HUDEP-2 (cell line): ENCODE measurements at regions not wholly inside any gene's neighbourhood (a gene's known extent, or its start where the extent isn't known, plus 50 kb on each side); places are given as distances from the start of the nearest gene placed in this dataset.
A peak's percentile ranks its signal among the peaks of the same experiment; 100 is the strongest.

Experiments
- DNase-seq, 76 experiments: peaks; one replicate each; lab custom pipeline; 2025; ENCODE audit not compliant: unreplicated experiment in 76 of 76; lab: John Stamatoyannopoulos, UW

DNA sequence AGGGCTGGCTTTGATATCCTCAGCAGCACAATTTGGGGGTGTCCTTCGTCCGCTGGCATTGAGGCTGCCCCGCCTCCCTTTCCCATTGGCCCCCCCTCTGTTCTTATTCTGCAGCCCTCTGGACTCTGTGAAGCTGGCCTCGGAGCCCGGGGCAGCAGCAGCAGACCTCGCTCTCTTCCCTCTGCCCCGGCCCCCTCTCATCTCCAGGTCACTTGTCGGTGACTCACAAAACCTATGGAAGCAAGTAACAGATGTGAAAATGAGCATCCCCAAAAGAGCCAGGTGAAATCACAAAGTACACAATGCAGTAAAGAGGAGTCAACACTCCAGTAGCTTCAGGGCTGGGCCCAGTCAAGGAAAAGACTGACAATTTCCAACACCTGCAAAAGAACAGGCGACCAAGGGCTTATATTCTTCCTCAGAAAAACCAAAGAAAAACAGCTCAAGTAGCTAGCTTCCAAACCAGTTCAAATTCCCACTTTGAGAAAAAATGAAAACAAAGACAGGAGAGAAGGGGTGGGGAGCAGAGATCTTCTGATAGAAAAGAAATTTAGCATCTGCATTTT is 97.5 kb downstream of the ZNF608 start:
- no peak for DNase-seq

DNA sequence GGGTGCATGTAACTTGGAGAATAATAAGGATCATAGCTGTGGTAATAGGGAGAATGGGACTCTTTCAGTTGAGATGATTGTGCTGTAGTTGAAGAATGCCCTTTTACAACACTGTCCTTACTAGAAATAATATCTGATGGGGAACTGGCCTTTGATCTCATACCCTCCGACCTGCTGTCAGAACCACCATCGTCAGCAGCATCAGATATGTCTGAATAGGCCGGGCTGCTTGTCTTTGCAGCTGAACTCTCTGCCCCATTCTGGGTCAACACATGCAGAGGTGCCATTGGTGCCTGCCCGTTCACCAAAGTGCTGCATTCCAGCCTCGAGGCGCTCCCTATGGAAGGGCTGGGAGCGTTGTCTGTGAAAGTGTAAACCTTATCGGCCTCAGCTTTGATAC is 99.1 kb downstream of the ZNF608 start:
- no peak for DNase-seq

DNA sequence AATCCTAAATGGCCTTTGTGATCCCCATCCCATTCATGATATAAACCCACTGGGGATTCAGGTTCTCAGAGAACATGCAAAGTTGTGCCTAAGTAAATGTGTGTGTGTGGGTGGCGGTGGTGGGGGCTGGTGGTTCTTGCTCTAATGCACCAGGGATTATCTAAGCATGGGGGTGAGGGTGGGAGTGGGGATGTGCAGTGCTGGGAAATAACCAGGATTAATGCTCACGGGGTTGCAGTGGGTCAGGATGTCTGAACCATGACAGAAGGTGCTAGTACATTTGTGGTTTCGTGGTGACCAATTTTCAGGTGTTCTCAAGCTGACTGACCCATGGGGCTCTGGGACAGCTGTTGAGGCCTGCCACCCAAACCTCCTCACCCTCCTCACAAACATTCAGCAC is 101.0 kb downstream of the ZNF608 start:
- no peak for DNase-seq

DNA sequence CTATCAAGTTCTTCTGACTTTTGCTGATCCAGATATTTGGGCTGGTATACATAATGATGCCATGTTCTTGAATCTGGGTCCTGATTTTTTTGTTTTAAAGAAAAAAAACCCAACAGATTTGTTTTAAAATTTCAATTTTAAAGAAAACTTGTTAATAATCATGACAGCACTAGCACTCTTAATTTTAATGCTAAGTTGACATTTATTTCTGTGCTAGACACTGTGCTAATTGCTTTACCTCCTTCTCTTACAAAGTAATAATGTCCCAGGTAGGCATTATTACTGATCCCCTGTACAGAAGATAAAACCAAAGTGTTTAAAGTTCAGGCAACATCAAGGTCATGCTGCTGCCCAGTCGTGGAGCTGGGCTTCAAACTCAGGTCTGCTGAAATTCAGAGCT is 101.9 kb downstream of the ZNF608 start:
- DNase-seq, result no peak

DNA sequence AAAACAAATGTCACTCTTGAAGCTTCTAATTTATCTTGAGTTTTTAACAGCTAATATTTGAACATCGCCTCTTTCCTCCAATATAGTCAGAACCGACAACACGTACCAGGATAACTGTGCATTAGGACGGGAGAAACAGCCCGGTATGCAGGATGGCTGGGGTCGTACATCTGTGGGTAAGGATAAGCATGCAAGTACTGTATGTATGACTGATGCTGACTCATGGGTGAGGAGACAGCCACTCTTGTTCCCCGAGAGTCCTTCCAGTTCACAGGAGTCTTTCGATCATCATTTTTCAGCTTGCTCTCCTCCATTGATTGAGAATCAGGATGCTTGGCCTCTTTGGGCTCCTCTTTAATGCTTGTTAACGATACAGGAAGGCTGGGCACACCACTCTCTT is 102.3 kb downstream of the ZNF608 start:
- no peak for DNase-seq

DNA sequence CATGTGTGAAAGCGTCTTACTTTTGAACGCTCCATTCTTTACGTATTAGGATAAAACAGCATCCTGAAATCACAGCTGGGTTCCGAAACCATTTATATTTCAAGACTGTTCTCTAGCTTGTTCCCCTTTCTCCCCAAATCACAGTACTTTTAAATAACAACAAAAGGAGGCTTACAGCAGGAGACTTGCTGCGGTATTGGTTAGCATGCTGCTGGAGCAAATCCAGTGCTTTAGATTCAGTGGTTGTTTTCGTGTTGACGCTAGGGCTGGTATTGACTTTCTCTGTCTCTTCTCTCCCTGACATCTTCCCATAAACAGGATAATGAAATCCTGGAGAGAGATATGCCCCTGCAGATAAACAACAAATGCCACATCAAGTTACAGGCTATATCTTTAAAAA is 103.1 kb downstream of the ZNF608 start:
- DNase-seq, result no peak

DNA sequence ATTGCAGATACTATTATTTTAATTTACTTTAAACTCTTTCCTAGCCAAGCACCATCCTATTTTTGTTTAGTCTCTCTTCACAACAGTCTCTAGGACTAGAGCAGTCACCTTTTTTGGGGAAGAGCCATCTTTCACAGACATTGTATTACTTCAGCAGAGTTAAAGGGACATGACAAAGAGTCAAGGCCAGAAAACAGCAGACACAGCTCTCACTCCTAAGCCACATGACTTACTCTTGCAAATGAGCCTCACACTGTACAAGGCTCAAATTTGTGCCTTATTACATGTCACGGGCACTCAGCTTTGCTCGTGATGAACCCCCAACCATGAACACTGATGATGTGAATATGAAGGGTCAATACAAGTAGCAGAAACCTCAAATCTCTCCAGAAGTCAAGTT is 104.3 kb downstream of the ZNF608 start:
- no peak for DNase-seq

DNA sequence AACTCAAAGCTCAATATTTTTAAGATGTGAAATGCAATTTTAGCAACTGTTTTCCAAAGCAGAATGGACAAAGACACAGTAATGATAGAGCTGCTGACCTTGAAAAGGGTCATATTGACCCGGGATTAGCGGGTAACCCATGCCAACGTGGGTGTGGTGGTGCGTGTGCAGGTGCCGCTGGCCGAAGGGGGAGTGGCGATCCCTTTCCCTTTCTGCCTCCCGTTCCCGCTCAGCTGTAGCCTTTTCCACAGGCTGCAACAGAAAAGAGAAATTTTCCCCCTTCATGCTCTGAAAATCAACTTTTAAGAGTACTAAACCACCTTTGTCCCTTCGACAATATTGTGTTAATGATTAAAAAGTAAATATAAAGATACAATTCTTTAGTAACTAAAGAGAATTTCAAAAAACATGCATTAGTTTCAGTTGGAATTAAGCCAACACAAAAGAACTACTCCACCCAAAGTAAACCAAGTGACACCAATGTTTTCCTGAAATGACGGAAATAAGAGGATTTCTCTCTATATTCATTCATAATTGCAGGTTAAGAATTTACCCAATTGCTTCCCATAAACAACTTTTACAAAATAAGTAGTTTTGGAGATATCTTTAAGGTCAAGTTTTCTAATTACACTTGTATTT is 105.2 kb downstream of the ZNF608 start:
- DNase-seq, result no peak

DNA sequence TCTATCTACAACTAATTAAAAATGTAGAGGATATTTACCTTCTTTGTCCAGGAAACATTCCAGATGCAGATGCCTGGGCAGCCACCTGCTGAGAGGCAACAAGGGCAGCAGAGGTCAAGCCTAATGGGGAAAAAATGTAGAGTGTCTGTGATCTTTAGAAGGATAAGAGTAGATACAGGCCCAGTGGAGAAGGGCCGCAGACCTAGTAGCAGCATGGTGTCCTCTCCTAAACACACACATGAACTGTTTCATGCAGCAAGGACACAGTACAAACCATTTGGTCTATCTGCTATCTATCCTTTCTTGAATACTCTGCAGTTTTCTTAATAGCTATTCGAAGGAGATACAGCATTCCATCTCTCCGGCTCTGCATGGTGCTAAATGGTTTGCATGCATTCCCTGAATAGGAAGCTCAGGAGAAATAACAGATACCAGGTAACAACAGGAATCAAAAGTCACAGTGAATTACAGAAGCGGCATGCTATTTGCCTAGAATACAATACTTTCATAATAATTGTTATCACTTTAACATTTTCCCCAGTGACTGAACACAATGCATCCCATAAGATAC is 107.3 kb downstream of the ZNF608 start:
- no peak for DNase-seq

DNA sequence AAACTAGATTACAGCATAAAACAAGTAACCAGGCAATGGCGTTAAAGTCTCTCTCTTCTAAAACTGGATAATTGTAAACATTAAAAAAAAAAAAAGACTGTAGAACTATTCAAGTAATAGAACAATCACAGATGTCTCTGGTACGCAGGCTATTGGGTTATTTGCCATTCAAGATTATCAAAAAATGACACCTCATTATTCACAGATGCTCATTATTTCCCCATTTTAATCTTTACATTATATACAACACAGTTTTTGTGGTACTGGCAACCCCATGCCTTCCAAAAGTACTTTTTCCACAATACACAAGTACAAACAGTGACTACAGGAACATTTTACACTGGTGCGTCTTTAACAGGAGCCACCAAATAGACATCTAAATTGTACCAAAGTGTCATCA is 109.4 kb downstream of the ZNF608 start:
- no peak for DNase-seq

DNA sequence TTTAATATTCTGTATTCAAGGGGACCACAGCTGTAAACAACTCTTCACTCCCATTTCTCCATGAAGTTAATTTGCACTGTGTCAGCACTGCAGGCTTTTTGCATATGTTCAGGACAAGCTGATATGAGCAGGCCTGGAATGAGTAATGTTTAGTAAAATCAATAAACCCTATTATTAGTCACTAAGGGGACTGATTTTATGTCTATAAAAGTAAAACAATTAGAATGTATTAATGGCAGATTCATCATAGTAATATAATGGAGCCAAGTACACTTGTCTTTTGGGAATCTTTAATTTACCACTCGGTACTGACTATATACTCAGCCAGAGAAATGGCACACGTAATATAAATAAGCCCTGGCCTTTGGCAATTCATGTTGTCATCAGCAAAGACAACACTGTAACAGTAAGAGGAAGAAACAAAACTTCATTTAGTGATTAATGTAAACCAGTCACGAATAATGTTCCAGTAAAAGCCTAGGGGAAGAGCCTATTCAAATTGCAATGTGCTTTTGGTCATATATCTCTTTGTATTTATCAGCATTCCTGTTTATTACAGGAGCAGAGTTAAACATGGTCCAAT is 111.6 kb downstream of the ZNF608 start:
- DNase-seq, result no peak

DNA sequence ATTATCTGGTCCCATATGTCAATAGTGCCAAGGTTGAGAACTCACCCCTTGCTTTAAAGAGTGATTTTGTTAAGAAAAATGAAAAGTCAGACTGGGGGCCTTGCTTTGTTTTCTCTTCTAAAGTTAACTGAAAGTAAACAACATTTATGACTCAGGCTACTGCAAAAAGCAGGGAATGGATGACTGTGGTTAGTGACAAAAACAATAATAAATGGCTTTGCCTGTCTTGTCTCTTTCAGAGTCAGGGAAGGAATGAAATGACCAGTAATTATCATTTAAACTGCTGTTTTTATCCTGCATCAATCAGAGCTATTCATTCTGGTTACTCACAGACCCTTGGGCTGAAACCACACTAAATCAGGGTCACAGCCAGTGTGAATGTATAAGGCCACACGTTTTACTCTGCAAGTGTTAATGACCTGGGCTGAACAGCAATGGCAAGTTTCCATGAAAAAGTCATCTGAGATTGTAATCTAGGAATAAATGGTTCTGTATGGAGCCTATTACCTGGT is 112.2 kb downstream of the ZNF608 start:
- no peak for DNase-seq

DNA sequence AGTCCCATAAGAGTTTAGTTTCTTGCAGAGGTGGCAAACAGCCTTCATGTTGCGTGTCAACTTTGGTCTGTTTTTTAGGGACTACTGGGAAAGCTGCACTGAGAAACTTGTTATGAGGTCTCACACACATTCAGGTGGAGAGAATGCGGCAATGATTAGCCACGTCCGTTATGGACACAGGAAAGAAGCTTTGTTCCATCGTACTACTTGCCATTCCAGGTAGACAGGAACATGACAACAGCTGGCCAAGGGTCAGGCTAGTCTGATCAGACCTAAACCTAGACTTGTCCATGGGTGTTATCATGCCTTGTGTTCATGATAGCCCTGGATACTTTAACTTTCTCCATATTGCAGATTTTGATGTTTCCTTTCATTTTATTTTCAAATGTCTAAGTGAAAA is 113.2 kb downstream of the ZNF608 start:
- no peak for DNase-seq

DNA sequence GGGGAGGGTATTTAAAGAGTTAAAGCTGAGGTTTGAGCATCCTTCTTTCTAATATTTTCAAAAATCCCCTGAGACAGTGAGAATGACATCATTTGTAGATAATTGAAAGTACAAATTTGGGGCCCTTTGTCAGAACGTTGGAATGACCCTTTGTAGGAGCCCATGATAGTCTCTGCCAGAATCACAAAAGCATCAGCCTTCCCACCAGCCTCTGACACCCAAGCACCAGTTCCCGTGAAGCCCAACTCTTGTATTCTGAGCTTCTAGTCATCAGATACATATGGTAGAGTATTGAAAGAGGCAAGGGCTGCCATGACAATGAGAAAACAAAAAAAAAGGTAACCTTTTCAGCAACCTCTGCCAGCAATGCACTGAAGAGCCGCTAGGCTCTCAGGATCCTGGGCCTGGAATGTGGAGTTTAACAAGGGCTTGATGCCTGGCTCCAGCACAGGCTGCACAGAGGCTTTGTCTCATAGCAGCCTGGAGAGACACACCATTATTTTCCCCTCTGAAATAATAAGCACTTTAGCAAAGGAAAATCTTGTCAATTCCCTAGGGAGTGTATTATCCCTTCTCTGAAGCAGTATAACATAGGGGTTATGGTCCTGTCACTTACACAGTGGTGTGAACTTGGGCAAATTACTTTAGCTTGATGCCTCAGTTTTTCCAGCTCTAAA is 114.4 kb downstream of the ZNF608 start:
- no peak for DNase-seq

DNA sequence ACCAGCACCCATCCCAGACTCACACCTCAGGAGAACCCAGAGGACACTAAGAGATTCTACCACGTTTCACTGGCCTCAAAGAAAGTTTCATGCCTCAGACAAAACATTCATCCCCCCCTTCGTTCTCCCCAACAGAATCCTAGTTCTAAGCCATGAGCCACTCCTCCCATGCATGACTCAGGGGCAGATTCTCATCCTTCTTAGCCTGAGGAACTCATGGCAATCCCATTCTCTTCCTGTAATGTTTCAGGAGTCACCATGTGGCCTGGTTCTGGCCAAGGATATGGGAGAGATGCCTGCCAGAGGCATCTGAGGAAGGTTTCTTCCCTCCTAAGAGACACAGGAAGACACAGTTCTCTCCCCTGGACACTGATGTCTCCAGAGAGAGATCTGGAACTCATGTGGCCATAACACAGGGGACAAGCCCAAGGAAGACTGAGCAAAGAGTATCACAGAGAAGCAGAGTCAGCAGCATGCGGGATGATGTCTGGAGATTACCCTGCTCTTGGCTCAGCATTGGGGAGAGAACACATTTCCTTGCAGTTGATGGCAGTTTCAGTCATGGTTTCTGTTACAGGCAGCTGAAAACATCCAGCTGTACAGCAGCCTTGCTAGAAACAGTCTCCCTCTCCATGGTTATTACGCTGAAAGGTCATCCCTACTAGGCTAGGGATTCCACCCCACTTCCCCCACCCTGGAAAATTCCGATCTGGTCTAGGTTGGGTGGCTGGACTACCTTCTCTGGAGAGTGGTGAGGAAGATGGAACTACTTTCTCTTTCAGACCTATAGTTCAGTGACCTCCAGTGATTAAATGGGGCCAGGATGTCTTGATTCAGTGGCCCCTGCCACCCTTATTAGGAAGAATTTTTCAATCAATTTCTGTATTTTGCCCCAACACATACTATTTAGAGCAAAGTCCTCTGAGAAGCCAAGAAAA is 115.4 kb downstream of the ZNF608 start:
- no peak for DNase-seq

DNA sequence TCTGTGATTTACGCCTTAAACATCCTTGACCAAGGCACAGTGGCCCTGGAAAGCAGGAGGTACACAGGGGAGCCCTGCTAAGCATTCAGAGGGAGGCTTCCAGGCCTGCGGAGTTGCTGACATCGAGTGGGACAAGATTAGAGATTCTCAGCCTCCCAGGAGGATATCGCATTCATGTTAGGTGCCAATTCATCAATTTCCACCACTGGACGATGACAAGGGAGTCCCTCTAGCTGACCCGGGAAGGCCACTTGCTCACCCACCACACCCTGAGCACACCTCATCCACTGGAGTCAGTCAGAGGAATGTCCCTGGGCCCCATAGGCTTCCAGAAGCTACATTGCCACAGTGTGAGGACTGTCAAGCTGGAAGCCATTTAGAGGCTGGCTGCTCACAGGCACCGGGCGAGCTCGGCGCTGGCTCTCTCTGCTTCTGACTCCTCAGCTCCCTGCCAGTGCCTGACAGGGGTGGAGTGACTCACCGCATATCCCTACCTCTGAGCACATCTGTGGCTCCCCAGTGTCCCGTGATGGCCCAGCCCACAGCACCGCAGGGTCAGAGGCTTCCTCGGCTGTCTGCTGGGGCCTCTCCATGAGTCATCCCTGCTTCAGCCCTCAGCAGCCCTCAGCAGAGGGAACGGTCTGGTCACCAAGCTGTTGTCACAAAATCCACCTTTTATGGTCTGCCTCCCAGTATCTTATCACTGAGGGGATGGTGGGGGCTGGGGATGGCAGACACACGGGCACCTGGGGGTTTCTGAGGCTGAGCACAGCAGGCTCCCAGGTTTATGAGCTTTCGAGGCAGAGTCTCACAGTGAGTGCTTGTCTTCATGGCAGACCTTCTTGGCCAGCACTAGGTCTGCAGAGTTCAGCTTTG is 117.5 kb downstream of the ZNF608 start:
- DNase-seq, result peak in 48 of 76 experiments; percentile 2 to 79 (median 32)

DNA sequence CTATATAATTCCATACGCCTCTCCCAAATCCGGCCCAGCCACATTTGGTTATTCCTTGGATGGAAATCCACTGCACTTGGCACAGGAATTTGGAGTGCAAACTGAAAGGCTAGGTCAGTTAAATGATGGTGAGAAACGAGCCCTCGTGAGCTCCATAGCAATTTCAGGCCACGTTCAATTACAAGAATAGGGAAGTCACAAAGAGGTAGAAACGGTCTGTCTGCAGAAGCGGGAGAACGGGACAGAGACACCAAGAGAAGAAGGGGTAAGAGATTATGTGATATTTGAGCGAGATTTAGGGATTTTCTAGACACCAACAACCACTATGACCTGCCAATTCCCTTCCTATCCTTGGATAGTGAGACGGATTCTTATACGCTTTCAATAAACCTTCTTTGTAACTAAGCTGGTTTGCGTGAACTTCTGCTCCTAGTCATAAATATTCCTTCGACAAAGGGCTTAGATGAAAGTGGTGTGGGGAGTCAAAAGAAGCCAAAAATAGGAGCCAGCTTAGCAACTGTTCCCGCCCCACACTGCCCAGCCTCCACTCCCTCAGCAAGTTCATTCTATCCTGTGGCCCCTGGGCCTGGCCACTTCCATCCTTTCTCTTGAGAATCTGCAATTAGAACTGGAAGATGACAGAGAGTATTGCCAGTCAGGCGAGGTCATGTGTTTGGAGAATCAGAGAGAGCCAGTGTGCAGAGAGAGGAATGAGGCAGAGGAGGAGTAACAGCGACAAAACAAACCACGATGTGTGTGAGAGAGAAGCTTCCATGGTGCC is 118.4 kb downstream of the ZNF608 start:
- DNase-seq, result no peak

DNA sequence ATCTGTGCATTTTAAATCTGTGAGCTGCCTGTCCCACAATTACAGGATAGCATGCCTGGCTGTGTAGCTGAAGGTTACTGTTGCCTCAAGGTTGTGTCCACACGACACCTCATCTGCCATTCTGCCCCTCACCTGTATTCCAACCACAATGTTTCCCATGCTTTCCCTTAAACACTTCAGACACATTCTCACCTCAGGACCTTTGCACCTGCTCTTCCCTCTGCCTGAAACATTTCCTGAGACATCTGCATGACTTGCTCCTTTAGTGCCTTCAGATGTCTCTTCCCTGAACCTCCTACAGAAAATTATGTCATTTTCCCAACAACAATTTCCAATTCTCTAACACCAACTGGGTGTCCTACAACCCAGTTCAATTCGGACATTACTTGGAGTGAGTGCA is 120.4 kb downstream of the ZNF608 start:
- DNase-seq, result no peak

DNA sequence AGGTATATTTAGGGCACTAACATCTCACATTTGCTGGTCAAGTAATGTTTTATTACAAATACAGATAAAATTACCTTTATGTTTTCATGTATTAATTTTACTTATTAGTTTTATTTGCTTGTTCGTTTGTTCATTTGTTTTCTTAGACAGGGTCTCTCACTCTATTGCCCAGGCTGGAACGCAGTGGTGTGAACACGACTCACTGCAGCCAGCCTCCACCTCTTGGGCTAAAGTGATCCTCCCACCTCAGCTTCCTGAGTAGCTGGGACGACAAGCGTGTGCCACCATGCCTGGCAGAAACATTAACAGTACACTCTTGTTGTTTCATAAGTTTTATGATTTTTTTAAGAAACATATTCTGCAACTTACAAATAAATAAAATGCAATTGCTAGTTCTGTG is 123.2 kb downstream of the ZNF608 start:
- no peak for DNase-seq
